ENCODE measurements at regions not wholly inside any gene's neighbourhood (a gene's known extent, or its start where the extent isn't known, plus 50 kb on each side); places are given as distances from the start of the nearest gene placed in this dataset.

DNA sequence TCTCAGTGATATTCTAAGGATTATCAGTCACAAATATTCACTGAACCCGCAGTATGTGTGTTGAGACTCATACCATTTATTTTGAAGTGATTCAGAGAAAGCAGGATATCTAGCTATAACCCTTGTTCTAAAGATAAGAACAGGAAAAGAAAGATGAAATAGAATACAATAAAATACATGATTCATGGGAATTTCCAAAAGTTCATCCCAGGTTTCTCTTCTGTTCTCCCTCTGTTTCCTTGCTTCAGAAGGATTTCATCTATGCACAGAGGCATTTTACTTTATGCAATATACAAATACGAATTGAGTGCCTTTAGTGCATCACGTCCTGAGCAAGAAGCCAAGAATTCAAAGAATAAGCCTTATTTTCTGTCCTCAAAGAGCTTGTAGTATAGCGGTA, 274.4 kb upstream of the GPC6 start:
- TF ChIP-seq, protein P1, sequence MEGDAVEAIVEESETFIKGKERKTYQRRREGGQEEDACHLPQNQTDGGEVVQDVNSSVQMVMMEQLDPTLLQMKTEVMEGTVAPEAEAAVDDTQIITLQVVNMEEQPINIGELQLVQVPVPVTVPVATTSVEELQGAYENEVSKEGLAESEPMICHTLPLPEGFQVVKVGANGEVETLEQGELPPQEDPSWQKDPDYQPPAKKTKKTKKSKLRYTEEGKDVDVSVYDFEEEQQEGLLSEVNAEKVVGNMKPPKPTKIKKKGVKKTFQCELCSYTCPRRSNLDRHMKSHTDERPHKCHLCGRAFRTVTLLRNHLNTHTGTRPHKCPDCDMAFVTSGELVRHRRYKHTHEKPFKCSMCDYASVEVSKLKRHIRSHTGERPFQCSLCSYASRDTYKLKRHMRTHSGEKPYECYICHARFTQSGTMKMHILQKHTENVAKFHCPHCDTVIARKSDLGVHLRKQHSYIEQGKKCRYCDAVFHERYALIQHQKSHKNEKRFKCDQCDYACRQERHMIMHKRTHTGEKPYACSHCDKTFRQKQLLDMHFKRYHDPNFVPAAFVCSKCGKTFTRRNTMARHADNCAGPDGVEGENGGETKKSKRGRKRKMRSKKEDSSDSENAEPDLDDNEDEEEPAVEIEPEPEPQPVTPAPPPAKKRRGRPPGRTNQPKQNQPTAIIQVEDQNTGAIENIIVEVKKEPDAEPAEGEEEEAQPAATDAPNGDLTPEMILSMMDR (IDR thresholded peaks at IDR 0.05; ENCODE audit: control extremely low read depth in 1 of 3, insufficient read depth in 1 of 3, low read depth in 1 of 3, low read length in 3 of 3) = no peak
- no peak for TF ChIP-seq RXRA (IDR thresholded peaks at IDR 0.05; ENCODE audit: insufficient read depth, low read depth, low read length)
- no peak for TF ChIP-seq EZH2 (IDR thresholded peaks at IDR 0.05; ENCODE audit: low read depth, low read length, severe bottlenecking)
- no peak for TF ChIP-seq JUN (IDR thresholded peaks at IDR 0.05; ENCODE audit: low read depth, low read length)
- no peak for TF ChIP-seq SIX5 (IDR thresholded peaks at IDR 0.05; ENCODE audit: low read depth, low read length)
- no peak for TF ChIP-seq SP2 (IDR thresholded peaks at IDR 0.05; ENCODE audit: low read length)
- TF ChIP-seq, protein P2, sequence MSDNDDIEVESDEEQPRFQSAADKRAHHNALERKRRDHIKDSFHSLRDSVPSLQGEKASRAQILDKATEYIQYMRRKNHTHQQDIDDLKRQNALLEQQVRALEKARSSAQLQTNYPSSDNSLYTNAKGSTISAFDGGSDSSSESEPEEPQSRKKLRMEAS (IDR thresholded peaks at IDR 0.05) = no peak
- no peak for TF ChIP-seq POLR2A (IDR thresholded peaks at IDR 0.05; ENCODE audit: control extremely low read depth in 1 of 2, low read depth in 2 of 2, low read length in 2 of 2)
- TF ChIP-seq EP300 (IDR thresholded peaks at IDR 0.05; ENCODE audit: borderline replicate concordance in 1 of 2, low read depth in 2 of 2, low read length in 2 of 2) = no peak
- TF ChIP-seq TCF12 (IDR thresholded peaks at IDR 0.05; ENCODE audit: low read depth, low read length) = no peak
- no peak for TF ChIP-seq TBP (IDR thresholded peaks at IDR 0.05; ENCODE audit: low read depth, low read length)
